ENCODE measurements at regions not wholly inside any gene's neighbourhood (a gene's known extent, or its start where the extent isn't known, plus 50 kb on each side); places are given as distances from the start of the nearest gene placed in this dataset.
A peak's percentile ranks its signal among the peaks of the same experiment; 100 is the strongest.

- peaks cover 6% of the 10 kb centered on the region for H3K4me1 Mint-ChIP-seq
Observed at GRCh38 chr17:36837939-36838272, 99.4 kb upstream of the LHX1 start.

GRCh38 chr17:36839256-36839655 is 98.0 kb upstream of the LHX1 start:
- no peak overlapping the region for H3K4me3 ChIP-seq
- H3K27ac Mint-ChIP-seq: no peak overlapping the region
- TF ChIP-seq EZH2 (IDR thresholded peaks at IDR 0.05) (no peak), CTCF (IDR thresholded peaks at IDR 0.05) (no peak), EZH2phosphoT487 (IDR thresholded peaks at IDR 0.05) (no peak)
- no peak overlapping the region for H3K9ac ChIP-seq
- H3K36me3 Mint-ChIP-seq: no peaks in the 10 kb centered on the region
- H3F3A ChIP-seq (ENCODE audit: low read depth): no peaks in the 10 kb centered on the region
- no peaks in the 10 kb centered on the region for H3K9me3 ChIP-seq (ENCODE audit: low read depth)
- no peak overlapping the region for H2AFZ ChIP-seq (replicated peaks)
- H3K4me3 Mint-ChIP-seq: no peak overlapping the region
- no peaks in the 10 kb centered on the region for H3K79me2 ChIP-seq (ENCODE audit: low read depth)
- DNase-seq (ENCODE audit: low spot score): no peak
- H3K4me1 Mint-ChIP-seq: peaks cover 7% of the 10 kb centered on the region
- peaks cover 9% of the 10 kb centered on the region for H3K27me3 Mint-ChIP-seq (ENCODE audit: insufficient read depth, low read depth)
- H4K20me1 ChIP-seq (ENCODE audit: low read depth): no peaks in the 10 kb centered on the region
- peaks cover 5% of the 10 kb centered on the region for H3K9me3 Mint-ChIP-seq
- H3K4me2 ChIP-seq: no peak overlapping the region
- H3K4me1 ChIP-seq: peaks cover 11% of the 10 kb centered on the region
- H3K27ac ChIP-seq: no peak overlapping the region
- no peaks in the 10 kb centered on the region for H3K36me3 ChIP-seq
- H3K27me3 ChIP-seq: peaks cover 2% of the 10 kb centered on the region

More at GRCh38 chr17:36837939-36838272, 99.4 kb upstream of the LHX1 start:
- DNase-seq (ENCODE audit: low spot score): no peak
- Mint-ChIP-seq H3K36me3 (no peaks in the 10 kb centered on the region), H3K27ac (no peak overlapping the region), H3K27me3 (ENCODE audit: insufficient read depth, low read depth) (peaks cover 5% of the 10 kb centered on the region), H3K9me3 (peaks cover 5% of the 10 kb centered on the region), H3K4me3 (no peak overlapping the region)
- Histone ChIP-seq H3K9ac (no peak overlapping the region), H2AFZ (replicated peaks) (peak overlapping the region; percentile 35), H3K4me3 (no peak overlapping the region), H3K36me3 (no peaks in the 10 kb centered on the region), H4K20me1 (ENCODE audit: low read depth) (no peaks in the 10 kb centered on the region), H3K9me3 (ENCODE audit: low read depth) (no peaks in the 10 kb centered on the region), H3K27me3 (no peaks in the 10 kb centered on the region), H3K79me2 (ENCODE audit: low read depth) (no peaks in the 10 kb centered on the region), H3K4me2 (no peak overlapping the region), H3K27ac (no peak overlapping the region), H3K4me1 (peaks cover 11% of the 10 kb centered on the region), H3F3A (ENCODE audit: low read depth) (no peaks in the 10 kb centered on the region)
- no peak for TF ChIP-seq EZH2 (IDR thresholded peaks at IDR 0.05)
- no peak for TF ChIP-seq EZH2phosphoT487 (IDR thresholded peaks at IDR 0.05)
- TF ChIP-seq CTCF (IDR thresholded peaks at IDR 0.05): no peak

GRCh38 chr17:36840796-36841195 is 96.5 kb upstream of the LHX1 start:
- Histone ChIP-seq H3F3A (ENCODE audit: low read depth) (no peaks in the 10 kb centered on the region), H3K4me2 (no peak overlapping the region), H3K4me1 (peaks cover 18% of the 10 kb centered on the region), H2AFZ (replicated peaks) (no peak overlapping the region), H3K27ac (no peak overlapping the region), H3K9ac (no peak overlapping the region), H3K9me3 (ENCODE audit: low read depth) (no peaks in the 10 kb centered on the region), H4K20me1 (ENCODE audit: low read depth) (no peaks in the 10 kb centered on the region), H3K36me3 (no peaks in the 10 kb centered on the region), H3K27me3 (peaks cover 5% of the 10 kb centered on the region), H3K79me2 (ENCODE audit: low read depth) (no peaks in the 10 kb centered on the region), H3K4me3 (no peak overlapping the region)
- no peak overlapping the region for H3K27ac Mint-ChIP-seq
- TF ChIP-seq CTCF (IDR thresholded peaks at IDR 0.05) (no peak), EZH2phosphoT487 (IDR thresholded peaks at IDR 0.05) (no peak), EZH2 (IDR thresholded peaks at IDR 0.05) (no peak)
- peaks cover 9% of the 10 kb centered on the region for H3K27me3 Mint-ChIP-seq (ENCODE audit: insufficient read depth, low read depth)
- peaks cover 19% of the 10 kb centered on the region for H3K4me1 Mint-ChIP-seq
- H3K4me3 Mint-ChIP-seq: no peak overlapping the region
- no peak for DNase-seq (ENCODE audit: low spot score)
- H3K9me3 Mint-ChIP-seq: peaks cover 5% of the 10 kb centered on the region
- H3K36me3 Mint-ChIP-seq: no peaks in the 10 kb centered on the region

All from neural progenitor cell (in vitro differentiated cells).